AG09309 (cell line): ENCODE measurements at regions not wholly inside any gene's neighbourhood (a gene's known extent, or its start where the extent isn't known, plus 50 kb on each side); places are given as distances from the start of the nearest gene placed in this dataset.

Source experiments
- DNase-seq: peaks from one replicate; pipeline ENCODE4 v3.0.0-alpha.2; 2010; ENCODE audit warnings: low read depth
- H3K4me3 ChIP-seq: 2 replicates; pipeline ENCODE4 v1.5.1; 2011; ENCODE audit warnings: mild to moderate bottlenecking, low read depth, low read length, moderate library complexity; ENCODE audit not compliant: control insufficient read depth
- TF ChIP-seq, protein P1 (sequence below): IDR thresholded peaks from 2 replicates; pipeline ENCODE4 v1.5.1; 2011; ENCODE audit warnings: mild to moderate bottlenecking, low read depth, low read length, inconsistent platforms; ENCODE audit not compliant: insufficient read depth, control insufficient read depth; ENCODE audit errors: missing control alignments

DNA sequence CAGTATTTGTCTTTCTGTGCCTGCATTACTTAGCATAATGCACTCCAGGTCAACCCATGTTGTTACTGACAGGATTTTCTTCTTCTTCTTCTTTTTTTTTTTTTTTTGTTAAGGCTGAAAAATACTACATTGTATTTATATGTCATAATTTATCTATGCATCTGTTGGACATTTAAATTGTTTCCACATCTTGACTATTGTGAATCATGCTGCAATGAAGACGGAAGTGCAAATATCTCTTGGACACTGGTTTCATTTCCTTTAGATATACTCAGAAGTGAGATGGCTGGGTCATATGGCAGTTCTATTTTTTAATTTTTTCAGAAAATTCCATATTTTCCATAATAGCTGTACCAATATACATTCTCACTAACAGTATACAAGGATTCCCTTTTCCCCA is 272.7 kb upstream of the PMFBP1 start:
- TF ChIP-seq, protein P1, sequence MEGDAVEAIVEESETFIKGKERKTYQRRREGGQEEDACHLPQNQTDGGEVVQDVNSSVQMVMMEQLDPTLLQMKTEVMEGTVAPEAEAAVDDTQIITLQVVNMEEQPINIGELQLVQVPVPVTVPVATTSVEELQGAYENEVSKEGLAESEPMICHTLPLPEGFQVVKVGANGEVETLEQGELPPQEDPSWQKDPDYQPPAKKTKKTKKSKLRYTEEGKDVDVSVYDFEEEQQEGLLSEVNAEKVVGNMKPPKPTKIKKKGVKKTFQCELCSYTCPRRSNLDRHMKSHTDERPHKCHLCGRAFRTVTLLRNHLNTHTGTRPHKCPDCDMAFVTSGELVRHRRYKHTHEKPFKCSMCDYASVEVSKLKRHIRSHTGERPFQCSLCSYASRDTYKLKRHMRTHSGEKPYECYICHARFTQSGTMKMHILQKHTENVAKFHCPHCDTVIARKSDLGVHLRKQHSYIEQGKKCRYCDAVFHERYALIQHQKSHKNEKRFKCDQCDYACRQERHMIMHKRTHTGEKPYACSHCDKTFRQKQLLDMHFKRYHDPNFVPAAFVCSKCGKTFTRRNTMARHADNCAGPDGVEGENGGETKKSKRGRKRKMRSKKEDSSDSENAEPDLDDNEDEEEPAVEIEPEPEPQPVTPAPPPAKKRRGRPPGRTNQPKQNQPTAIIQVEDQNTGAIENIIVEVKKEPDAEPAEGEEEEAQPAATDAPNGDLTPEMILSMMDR, result no peak
- no peak for DNase-seq
- H3K4me3 ChIP-seq, result no peak overlapping the region

DNA sequence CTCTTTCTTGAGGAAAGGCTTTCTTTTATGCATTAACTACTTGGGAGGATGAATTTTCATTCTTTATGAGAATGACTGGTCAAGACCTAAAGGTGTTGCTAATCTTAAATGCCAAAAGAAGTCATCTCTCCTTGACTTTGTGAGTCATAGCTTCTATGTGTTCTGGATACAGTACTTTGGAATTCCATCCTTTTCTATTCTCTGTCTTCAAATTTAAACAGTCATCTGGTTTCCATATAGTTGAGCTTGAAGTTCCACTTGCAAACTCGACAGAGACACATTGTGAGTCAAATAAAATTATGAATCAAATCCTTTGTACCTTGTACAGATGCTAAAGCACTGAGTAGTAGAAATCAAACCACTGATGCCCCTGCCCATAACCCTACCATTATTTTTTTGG is 271.9 kb upstream of the PMFBP1 start:
- no peak overlapping the region for H3K4me3 ChIP-seq
- TF ChIP-seq, protein P1, result no peak
- no peak for DNase-seq

GRCh38 chr16:72442385-72443158 is 270.6 kb upstream of the PMFBP1 start:
- DNase-seq, result no peak
- TF ChIP-seq, protein P1, result no peak
- no peak overlapping the region for H3K4me3 ChIP-seq

DNA sequence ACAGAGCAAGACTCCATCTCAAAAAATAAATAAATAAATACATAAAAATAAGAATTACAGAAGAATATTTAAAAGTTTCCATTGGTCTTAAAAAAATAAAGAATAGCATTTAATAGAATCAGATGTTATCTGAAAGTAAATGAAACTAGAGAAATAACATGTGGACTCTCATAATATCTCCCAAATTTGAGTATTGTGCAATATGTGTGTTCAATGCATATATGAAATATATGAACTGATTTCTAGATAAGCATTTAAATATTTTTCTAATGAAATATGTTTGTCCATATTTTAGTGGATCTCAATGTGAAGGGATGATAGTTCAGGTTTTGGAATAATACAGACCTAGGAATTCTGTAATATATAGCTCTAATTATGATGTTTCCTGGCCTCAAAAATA is 265.9 kb upstream of the PMFBP1 start:
- TF ChIP-seq, protein P1, result no peak
- DNase-seq, result no peak
- H3K4me3 ChIP-seq, result no peak overlapping the region

DNA sequence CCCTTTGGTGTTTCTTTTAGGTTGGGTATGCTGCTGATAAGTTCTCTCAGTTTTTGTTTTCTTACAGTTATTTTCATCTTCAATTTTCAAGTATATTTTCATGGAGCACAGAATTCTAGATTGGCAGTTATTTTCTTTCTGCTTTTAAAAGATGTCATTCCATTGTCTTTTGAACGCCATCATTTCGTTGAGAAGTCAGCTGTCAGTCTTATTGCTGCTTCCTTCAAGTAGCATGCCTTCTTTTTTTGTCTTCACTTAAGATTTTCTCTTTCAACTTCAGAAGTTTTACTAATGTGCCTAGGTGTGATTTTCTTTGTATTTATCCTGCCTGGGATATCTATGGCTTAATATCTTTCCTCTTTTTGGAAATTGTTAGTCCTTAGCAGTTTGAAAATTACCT is 262.2 kb upstream of the PMFBP1 start:
- H3K4me3 ChIP-seq, result no peak overlapping the region
- DNase-seq, result no peak
- TF ChIP-seq, protein P1, result no peak

- no peak for DNase-seq
- TF ChIP-seq, protein P1, result no peak
- H3K4me3 ChIP-seq, result no peak overlapping the region
These were observed 258.2 kb upstream of the PMFBP1 start for GRCh38 chr16:72430121-72430520.

- TF ChIP-seq, protein P1, result no peak
- no peak overlapping the region for H3K4me3 ChIP-seq
- no peak for DNase-seq
These were observed 257.7 kb upstream of the PMFBP1 start for GRCh38 chr16:72429671-72430081.
